Brain microvascular endothelial cell (primary cell): ENCODE measurements at regions not wholly inside any gene's neighbourhood (a gene's known extent, or its start where the extent isn't known, plus 50 kb on each side); places are given as distances from the start of the nearest gene placed in this dataset.

Experiments
- DNase-seq: peaks from one replicate; pipeline ENCODE4 v3.0.0-alpha.2; 2020
- H3K27ac ChIP-seq: fragments of 250-450 bp; sonication (Bioruptor Pico); 2 replicates; pipeline ENCODE4 v1.5.1; 2020; ENCODE audit warnings: mild to moderate bottlenecking, moderate library complexity
- H3K27me3 ChIP-seq: fragments of 250-450 bp; sonication (Bioruptor Pico); replicated peaks from 2 replicates; pipeline ENCODE4 v1.5.1; 2020; ENCODE audit warnings: mild to moderate bottlenecking
- H3K36me3 ChIP-seq: fragments of 250-450 bp; sonication (Bioruptor Pico); replicated peaks from 2 replicates; pipeline ENCODE4 v1.5.1; 2020; ENCODE audit warnings: mild to moderate bottlenecking
- H3K4me3 ChIP-seq: 2 replicates; pipeline ENCODE4 v1.5.1; 2011; ENCODE audit warnings: low read depth, mild to moderate bottlenecking, control low read depth, low read length, moderate library complexity
- CTCF ChIP-seq: IDR thresholded peaks from 2 replicates; pipeline ENCODE4 v1.5.1; 2011; ENCODE audit warnings: low read depth, mild to moderate bottlenecking, moderate library complexity, low read length, control low read depth, inconsistent platforms; ENCODE audit errors: missing control alignments
- in situ Hi-C: cut with HindIII; loops from 2 replicates; pipeline ENCODE4 v1.10.0; 2017; ENCODE audit warnings: low sequenced_read_pairs, low pct_ligation_motif_present

DNA sequence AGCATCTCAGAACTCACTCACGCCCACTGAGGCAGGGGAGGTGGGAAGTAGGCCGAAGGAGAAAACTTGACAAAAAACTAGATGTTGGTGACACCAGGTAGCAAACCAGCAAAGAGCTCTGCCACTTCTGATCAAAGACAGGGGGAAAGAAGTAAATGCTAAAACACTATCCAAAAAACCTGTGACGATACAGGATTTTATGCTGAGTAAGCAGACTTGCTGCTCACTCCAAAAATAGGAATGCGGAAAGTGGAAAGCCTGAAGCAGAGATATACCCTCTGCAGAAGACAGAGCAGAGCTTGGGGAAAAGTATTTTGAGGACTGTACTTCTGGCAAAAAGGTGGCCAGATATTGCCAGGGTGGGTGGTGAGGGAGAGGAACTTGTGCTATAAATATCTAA, 73.3 kb upstream of the YPEL5 start:
- DNase-seq, result no peak
- Histone ChIP-seq H3K27me3 (no peaks in the 10 kb centered on the region), H3K36me3 (no peaks in the 10 kb centered on the region), H3K4me3 (no peak overlapping the region), H3K27ac (no peak overlapping the region)
- no peak for TF ChIP-seq CTCF
- in situ Hi-C loops, result no loop called here

DNA sequence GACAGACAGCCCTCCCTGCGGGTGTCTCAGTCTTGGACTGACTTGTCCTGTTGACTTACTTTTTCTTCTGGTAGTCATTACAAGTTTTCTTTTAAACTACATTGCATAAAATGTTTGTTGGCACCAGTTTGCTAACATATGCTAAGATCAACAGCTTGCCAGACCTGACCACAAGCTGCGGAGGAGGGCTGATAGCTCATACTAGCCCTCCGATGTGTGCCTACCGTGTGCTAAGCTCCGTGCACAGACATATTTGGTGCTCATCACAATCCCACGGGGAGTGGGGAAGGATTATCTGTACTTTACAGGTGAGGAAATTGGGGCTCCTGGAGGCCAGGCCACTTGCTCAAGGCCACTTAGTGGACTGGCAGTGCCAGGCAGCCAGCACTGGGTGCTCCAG, 72.8 kb upstream of the YPEL5 start:
- in situ Hi-C loops, result no loop called here

DNA sequence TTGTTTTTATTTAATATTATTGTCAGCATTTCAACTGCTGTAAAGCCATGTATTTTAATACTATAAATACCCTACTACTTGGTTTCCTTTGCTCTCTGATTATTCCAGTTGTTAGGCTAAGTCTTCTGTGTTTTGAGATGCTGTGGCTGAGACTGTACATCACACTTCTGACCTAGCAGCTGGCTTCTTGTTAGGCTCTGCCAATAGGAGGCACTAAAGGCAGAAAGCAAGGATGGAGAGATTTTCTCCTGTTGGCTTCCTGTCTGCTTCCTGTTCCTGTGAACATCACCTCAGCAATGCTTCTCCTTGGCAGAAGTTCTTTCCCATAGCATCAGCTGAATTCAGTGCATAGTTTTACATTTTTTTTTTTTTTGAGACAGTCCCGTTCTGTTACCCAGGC, 68.3 kb upstream of the YPEL5 start:
- H3K36me3 ChIP-seq, result no peaks in the 10 kb centered on the region
- DNase-seq, result no peak
- TF ChIP-seq CTCF, result no peak
- no peak overlapping the region for H3K27ac ChIP-seq
- no peak overlapping the region for H3K4me3 ChIP-seq
- no peaks in the 10 kb centered on the region for H3K27me3 ChIP-seq
- in situ Hi-C loops, result no loop called here

More for the DNA sequence above, 72.8 kb upstream of the YPEL5 start:
- TF ChIP-seq CTCF, result no peak
- Histone ChIP-seq H3K27me3 (no peaks in the 10 kb centered on the region), H3K4me3 (no peak overlapping the region), H3K27ac (no peak overlapping the region), H3K36me3 (no peaks in the 10 kb centered on the region)
- no peak for DNase-seq

- in situ Hi-C loops, result no loop called here
- Histone ChIP-seq H3K4me3 (no peak overlapping the region), H3K36me3 (no peaks in the 10 kb centered on the region), H3K27me3 (no peaks in the 10 kb centered on the region), H3K27ac (no peak overlapping the region)
- DNase-seq, result no peak
- TF ChIP-seq CTCF, result no peak
Observed at GRCh38 chr2:30084915-30085314, 61.9 kb upstream of the YPEL5 start.

- DNase-seq, result no peak
- in situ Hi-C loops, result no loop called here
- H3K27ac ChIP-seq, result no peak overlapping the region
- no peak overlapping the region for H3K4me3 ChIP-seq
- no peaks in the 10 kb centered on the region for H3K36me3 ChIP-seq
- TF ChIP-seq CTCF, result no peak
- H3K27me3 ChIP-seq, result no peaks in the 10 kb centered on the region
Observed at GRCh38 chr2:30089171-30089570, 57.6 kb upstream of the YPEL5 start.

GRCh38 chr2:30095402-30095801, 51.4 kb upstream of the YPEL5 start:
- TF ChIP-seq CTCF, result no peak
- no peak for DNase-seq
- Histone ChIP-seq H3K27me3 (no peaks in the 10 kb centered on the region), H3K36me3 (no peaks in the 10 kb centered on the region), H3K27ac (no peak overlapping the region), H3K4me3 (no peak overlapping the region)
- in situ Hi-C loops, result no loop called here
